ENCODE measurements at regions not wholly inside any gene's neighbourhood (a gene's known extent, or its start where the extent isn't known, plus 50 kb on each side); places are given as distances from the start of the nearest gene placed in this dataset.

DNA sequence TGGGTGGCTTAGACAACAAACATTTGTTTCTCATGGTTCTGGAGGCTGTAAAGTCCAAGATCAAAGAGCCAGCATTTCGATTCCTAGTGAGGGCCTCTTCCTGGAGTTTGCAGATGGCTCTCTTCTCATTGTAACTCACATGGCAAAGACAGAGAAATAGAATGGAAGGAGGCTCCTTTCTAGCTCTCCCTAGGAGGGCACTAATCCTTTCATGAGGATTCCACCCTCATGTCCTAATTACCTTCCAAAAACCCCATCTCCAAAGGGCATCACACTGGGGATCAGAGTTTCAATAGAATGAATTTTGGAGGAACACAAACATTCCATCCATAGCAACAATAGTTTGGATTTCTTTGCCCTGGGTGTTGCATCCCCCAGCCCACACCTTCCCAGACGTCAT, 247.3 kb downstream of the TTLL7 start:
- H3K27me3 ChIP-seq: no peaks in the 10 kb centered on the region
- no peaks in the 10 kb centered on the region for H3K4me1 ChIP-seq
- no peaks in the 10 kb centered on the region for H3K36me3 ChIP-seq
- DNase-seq (no peak), ATAC-seq (ENCODE audit: low FRiP score in 2 of 2) (no peak)
- WGBS, 2 donors: 83 to 84% methylated on average over 2 of the region's 2 CpGs
- TF ChIP-seq POLR2A (IDR thresholded peaks at IDR 0.05) (no peak), CTCF (IDR thresholded peaks at IDR 0.05) (no peak), POLR2AphosphoS5 (IDR thresholded peaks at IDR 0.05) (no peak), EP300 (IDR thresholded peaks at IDR 0.05) (no peak)
- no peak overlapping the region for H3K27ac ChIP-seq
- H3K4me3 ChIP-seq: no peak overlapping the region
- no peaks in the 10 kb centered on the region for H3K9me3 ChIP-seq

- Histone ChIP-seq H3K9me3 (no peaks in the 10 kb centered on the region), H3K4me3 (no peak overlapping the region), H3K36me3 (no peaks in the 10 kb centered on the region), H3K27me3 (no peaks in the 10 kb centered on the region), H3K4me1 (no peaks in the 10 kb centered on the region), H3K27ac (no peak overlapping the region)
- DNase-seq (no peak), ATAC-seq (ENCODE audit: low FRiP score in 2 of 2) (no peak)
- no peak for TF ChIP-seq POLR2A (IDR thresholded peaks at IDR 0.05)
- TF ChIP-seq EP300 (IDR thresholded peaks at IDR 0.05): no peak
- no peak for TF ChIP-seq CTCF (IDR thresholded peaks at IDR 0.05)
- TF ChIP-seq POLR2AphosphoS5 (IDR thresholded peaks at IDR 0.05): no peak
- 72 to 82% methylated on average over 1 of the region's 1 CpG for WGBS, 2 donors
Observed at GRCh38 chr1:83750201-83750600, 248.7 kb downstream of the TTLL7 start.

- whole genome bisulfite sequencing, 2 donors: 57 to 67% methylated on average over 4 of the region's 4 CpGs
- Histone ChIP-seq H3K27me3 (no peaks in the 10 kb centered on the region), H3K36me3 (no peaks in the 10 kb centered on the region), H3K4me1 (no peaks in the 10 kb centered on the region), H3K27ac (no peak overlapping the region), H3K9me3 (no peaks in the 10 kb centered on the region), H3K4me3 (no peak overlapping the region)
- no peak for TF ChIP-seq CTCF (IDR thresholded peaks at IDR 0.05)
- TF ChIP-seq EP300 (IDR thresholded peaks at IDR 0.05): no peak
- TF ChIP-seq POLR2A (IDR thresholded peaks at IDR 0.05): no peak
- no peak for DNase-seq
- ATAC-seq (ENCODE audit: low FRiP score in 2 of 2): no peak
Observed at GRCh38 chr1:83747853-83748482, 251.0 kb downstream of the TTLL7 start.

- TF ChIP-seq CTCF (IDR thresholded peaks at IDR 0.05): no peak
- TF ChIP-seq POLR2AphosphoS5 (IDR thresholded peaks at IDR 0.05): no peak
- TF ChIP-seq POLR2A (IDR thresholded peaks at IDR 0.05): no peak
- TF ChIP-seq EP300 (IDR thresholded peaks at IDR 0.05): no peak
- no peaks in the 10 kb centered on the region for H3K4me1 ChIP-seq
- no peak for DNase-seq
- no peaks in the 10 kb centered on the region for H3K36me3 ChIP-seq
- no peak overlapping the region for H3K4me3 ChIP-seq
- 88 to 91% methylated on average over 5 of the region's 5 CpGs for WGBS, 2 donors
- H3K27ac ChIP-seq: no peak overlapping the region
- ATAC-seq (ENCODE audit: low FRiP score in 2 of 2): no peak
- no peaks in the 10 kb centered on the region for H3K9me3 ChIP-seq
- H3K27me3 ChIP-seq: no peaks in the 10 kb centered on the region
Observed at GRCh38 chr1:83746234-83746633, 252.7 kb downstream of the TTLL7 start.

GRCh38 chr1:83742446-83742845, 256.5 kb downstream of the TTLL7 start:
- 75 to 85% methylated on average over 3 of the region's 3 CpGs for WGBS, 2 donors
- no peak for ATAC-seq (ENCODE audit: low FRiP score in 2 of 2)
- no peak overlapping the region for H3K27ac ChIP-seq

More at GRCh38 chr1:83742446-83742845, 256.5 kb downstream of the TTLL7 start:
- Histone ChIP-seq H3K36me3 (no peaks in the 10 kb centered on the region), H3K27me3 (no peaks in the 10 kb centered on the region), H3K4me1 (no peaks in the 10 kb centered on the region), H3K9me3 (no peaks in the 10 kb centered on the region), H3K4me3 (no peak overlapping the region)
- TF ChIP-seq POLR2A (IDR thresholded peaks at IDR 0.05): no peak
- TF ChIP-seq POLR2AphosphoS5 (IDR thresholded peaks at IDR 0.05): no peak
- no peak for TF ChIP-seq EP300 (IDR thresholded peaks at IDR 0.05)
- TF ChIP-seq CTCF (IDR thresholded peaks at IDR 0.05): no peak
- DNase-seq: no peak

All from upper lobe of left lung (tissue), 6 donors.